Transverse colon (tissue), 3 donors: ENCODE measurements at regions not wholly inside any gene's neighbourhood (a gene's known extent, or its start where the extent isn't known, plus 50 kb on each side); places are given as distances from the start of the nearest gene placed in this dataset.

Experiments
- CTCF ChIP-seq, 5 experiments: fragments of 200-600 bp in 3 of 5; fragments of 450-650 bp in 2 of 5; sonication (generic) in 3 of 5; IDR thresholded peaks; 1 replicate in 2 of 5; 2 replicates in 3 of 5; pipeline ENCODE4 v1.5.1; 2016 to 2017; ENCODE audit warnings: antibody characterized with exemption in 5 of 5, inconsistent platforms in 3 of 5, mild to moderate bottlenecking in 2 of 5, moderate library complexity in 1 of 5
- EP300 ChIP-seq: sonication (generic); formaldehyde crosslinking; IDR thresholded peaks from one replicate; pipeline ENCODE4 v1.6.1; 2017; ENCODE audit warnings: antibody characterized with exemption, low read depth

- no peak for TF ChIP-seq CTCF (IDR thresholded peaks at IDR 0.05)
- no peak for TF ChIP-seq EP300
These were observed 73.8 kb upstream of the RAI14 start for GRCh38 chr5:34582371-34582770.
